Neural cell (in vitro differentiated cells): ENCODE measurements at regions not wholly inside any gene's neighbourhood (a gene's known extent, or its start where the extent isn't known, plus 50 kb on each side); places are given as distances from the start of the nearest gene placed in this dataset.

Experiments used
- MXI1 ChIP-seq: fragments of 450-650 bp; conservative IDR thresholded peaks from 2 replicates; pipeline ENCODE4 v1.6.1; 2014; ENCODE audit warnings: antibody characterized with exemption, mild to moderate bottlenecking; ENCODE audit not compliant: poor library complexity, severe bottlenecking
- TF ChIP-seq, protein P1 (sequence below): fragments of 450-650 bp; IDR thresholded peaks from 2 replicates; pipeline ENCODE4 v1.5.1; 2014; ENCODE audit warnings: antibody characterized with exemption, mild to moderate bottlenecking, moderate library complexity; ENCODE audit not compliant: poor library complexity, severe bottlenecking

DNA sequence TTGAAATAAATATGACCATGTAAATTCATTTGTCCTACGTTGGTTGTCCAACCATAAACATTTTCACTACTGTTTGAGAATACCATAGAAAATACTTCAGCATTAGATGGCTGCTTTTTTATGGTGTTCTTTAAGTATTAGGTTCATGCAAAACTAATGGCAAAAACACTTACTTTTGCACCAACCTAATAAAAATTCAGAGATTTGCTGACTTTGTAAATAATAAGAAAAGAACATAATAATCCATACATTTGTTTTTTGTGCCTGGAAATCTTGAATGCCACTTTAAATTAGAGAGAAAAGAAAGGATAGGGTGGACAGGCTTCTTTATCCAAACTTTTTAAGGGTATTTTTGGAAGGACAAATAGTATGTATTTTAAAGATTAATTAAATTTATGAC lies 719.7 kb upstream of the TYRP1 start:
- TF ChIP-seq, protein P1, sequence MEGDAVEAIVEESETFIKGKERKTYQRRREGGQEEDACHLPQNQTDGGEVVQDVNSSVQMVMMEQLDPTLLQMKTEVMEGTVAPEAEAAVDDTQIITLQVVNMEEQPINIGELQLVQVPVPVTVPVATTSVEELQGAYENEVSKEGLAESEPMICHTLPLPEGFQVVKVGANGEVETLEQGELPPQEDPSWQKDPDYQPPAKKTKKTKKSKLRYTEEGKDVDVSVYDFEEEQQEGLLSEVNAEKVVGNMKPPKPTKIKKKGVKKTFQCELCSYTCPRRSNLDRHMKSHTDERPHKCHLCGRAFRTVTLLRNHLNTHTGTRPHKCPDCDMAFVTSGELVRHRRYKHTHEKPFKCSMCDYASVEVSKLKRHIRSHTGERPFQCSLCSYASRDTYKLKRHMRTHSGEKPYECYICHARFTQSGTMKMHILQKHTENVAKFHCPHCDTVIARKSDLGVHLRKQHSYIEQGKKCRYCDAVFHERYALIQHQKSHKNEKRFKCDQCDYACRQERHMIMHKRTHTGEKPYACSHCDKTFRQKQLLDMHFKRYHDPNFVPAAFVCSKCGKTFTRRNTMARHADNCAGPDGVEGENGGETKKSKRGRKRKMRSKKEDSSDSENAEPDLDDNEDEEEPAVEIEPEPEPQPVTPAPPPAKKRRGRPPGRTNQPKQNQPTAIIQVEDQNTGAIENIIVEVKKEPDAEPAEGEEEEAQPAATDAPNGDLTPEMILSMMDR: no peak
- TF ChIP-seq MXI1: no peak
